ENCODE measurements at regions not wholly inside any gene's neighbourhood (a gene's known extent, or its start where the extent isn't known, plus 50 kb on each side); places are given as distances from the start of the nearest gene placed in this dataset.

- Histone ChIP-seq H3K4me1 (ENCODE audit: insufficient read depth, low read length) (no peaks in the 10 kb centered on the region), H3K9me3 (ENCODE audit: low read depth, low read length) (no peaks in the 10 kb centered on the region), H3K27me3 (ENCODE audit: insufficient read depth, low read length) (peaks cover 34% of the 10 kb centered on the region), H2AFZ (ENCODE audit: low read length) (no peak overlapping the region), H3K4me2 (ENCODE audit: insufficient read depth, low read length) (no peak overlapping the region), H3K4me3 (ENCODE audit: insufficient read depth, low read length) (no peak overlapping the region), H4K20me1 (ENCODE audit: insufficient read depth, low read length) (no peaks in the 10 kb centered on the region), H3K79me2 (ENCODE audit: insufficient read depth, low read length) (no peaks in the 10 kb centered on the region), H3K36me3 (ENCODE audit: insufficient read depth, low read length) (no peaks in the 10 kb centered on the region), H3K27ac (ENCODE audit: low read depth, low read length) (no peak overlapping the region)
- peak; percentile 79 for DNase-seq (ENCODE audit: insufficient read length, low spot score, missing footprints)
- TF ChIP-seq, protein P1, sequence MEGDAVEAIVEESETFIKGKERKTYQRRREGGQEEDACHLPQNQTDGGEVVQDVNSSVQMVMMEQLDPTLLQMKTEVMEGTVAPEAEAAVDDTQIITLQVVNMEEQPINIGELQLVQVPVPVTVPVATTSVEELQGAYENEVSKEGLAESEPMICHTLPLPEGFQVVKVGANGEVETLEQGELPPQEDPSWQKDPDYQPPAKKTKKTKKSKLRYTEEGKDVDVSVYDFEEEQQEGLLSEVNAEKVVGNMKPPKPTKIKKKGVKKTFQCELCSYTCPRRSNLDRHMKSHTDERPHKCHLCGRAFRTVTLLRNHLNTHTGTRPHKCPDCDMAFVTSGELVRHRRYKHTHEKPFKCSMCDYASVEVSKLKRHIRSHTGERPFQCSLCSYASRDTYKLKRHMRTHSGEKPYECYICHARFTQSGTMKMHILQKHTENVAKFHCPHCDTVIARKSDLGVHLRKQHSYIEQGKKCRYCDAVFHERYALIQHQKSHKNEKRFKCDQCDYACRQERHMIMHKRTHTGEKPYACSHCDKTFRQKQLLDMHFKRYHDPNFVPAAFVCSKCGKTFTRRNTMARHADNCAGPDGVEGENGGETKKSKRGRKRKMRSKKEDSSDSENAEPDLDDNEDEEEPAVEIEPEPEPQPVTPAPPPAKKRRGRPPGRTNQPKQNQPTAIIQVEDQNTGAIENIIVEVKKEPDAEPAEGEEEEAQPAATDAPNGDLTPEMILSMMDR (IDR thresholded peaks at IDR 0.05; ENCODE audit: extremely low read depth, low read depth, low read length), result no peak
Observed at GRCh38 chr4:1460967-1461868, 55.0 kb upstream of the NKX1-1 start.

DNA sequence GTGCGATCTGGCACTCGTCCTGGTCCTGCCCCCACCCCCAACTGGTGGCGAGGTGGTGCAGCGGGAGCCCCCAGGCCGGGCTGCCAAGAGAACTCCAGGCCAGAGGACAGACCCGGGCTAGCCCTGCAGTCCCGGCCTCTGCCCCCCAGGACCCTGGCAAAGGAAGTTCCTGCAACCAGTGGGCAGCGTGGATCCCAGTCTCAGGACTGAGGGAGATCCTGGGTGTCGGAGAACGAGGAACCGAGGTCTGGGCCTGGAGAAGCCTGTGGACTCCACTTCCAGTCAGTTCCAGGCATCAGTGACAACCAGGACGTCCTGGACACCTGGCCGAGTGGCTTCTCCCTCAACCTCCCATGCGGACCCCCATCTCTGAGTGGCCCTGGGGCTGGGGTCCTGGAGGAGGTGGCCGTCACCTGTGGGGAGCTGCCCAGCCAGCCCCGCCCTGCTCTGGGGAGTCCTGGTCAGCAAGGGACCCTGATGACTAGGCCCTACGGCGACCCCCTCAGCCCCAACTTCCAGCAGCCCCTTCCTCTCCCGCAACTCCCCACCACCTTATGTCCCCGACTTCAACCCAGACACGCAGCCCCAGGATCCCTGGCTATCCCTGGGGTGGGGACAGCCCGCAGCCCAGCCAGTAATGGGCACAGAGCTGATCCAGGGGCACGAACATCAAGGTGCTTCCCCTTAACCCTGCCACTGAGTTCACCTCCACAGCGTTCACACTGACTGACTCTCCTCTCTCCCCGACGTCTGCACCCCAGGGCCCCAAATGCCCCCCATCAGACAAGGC is 53.7 kb upstream of the NKX1-1 start:
- Histone ChIP-seq H3K79me2 (ENCODE audit: insufficient read depth, low read length) (no peaks in the 10 kb centered on the region), H3K4me1 (ENCODE audit: insufficient read depth, low read length) (no peaks in the 10 kb centered on the region), H3K9me3 (ENCODE audit: low read depth, low read length) (no peaks in the 10 kb centered on the region), H3K27ac (ENCODE audit: low read depth, low read length) (no peak overlapping the region), H3K36me3 (ENCODE audit: insufficient read depth, low read length) (no peaks in the 10 kb centered on the region), H2AFZ (ENCODE audit: low read length) (no peak overlapping the region), H4K20me1 (ENCODE audit: insufficient read depth, low read length) (no peaks in the 10 kb centered on the region), H3K4me2 (ENCODE audit: insufficient read depth, low read length) (no peak overlapping the region), H3K27me3 (ENCODE audit: insufficient read depth, low read length) (peaks cover 34% of the 10 kb centered on the region), H3K4me3 (ENCODE audit: insufficient read depth, low read length) (no peak overlapping the region)
- peak; percentile 73 for DNase-seq (ENCODE audit: insufficient read length, low spot score, missing footprints)
- TF ChIP-seq, protein P1 (IDR thresholded peaks at IDR 0.05; ENCODE audit: extremely low read depth, low read depth, low read length), result no peak

DNA sequence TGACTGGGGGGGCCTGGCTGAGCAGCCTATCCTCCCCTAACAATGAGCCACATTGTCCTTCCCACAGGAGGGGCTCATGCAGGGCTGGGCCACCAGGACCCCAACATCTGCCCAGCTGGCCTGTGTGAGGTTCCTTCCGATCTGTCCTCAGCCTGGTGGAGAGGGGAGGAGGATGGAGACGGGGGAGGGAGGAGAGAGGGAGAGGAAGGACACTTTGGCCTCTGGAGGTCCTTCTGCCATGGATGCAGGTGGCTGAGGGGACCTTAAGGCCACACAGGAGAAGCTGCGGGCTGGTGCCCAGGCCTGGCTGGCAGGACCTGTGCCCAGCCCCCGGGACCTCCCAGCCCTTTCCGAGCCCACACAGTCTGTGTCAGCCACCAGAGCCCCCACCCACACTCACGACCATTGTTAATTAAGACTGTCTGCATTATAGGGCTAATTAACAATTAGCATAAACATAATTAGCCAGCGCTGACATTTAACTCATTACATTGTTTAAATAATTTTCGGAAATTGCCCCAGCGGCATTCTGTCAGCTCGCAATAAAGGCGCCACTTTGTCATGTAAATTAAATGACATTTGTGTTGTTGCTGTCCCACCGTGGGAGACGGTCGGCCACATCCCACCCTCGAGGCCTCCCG is 53.0 kb upstream of the NKX1-1 start:
- DNase-seq (ENCODE audit: insufficient read length, low spot score, missing footprints), result peak; percentile 78
- TF ChIP-seq, protein P1 (IDR thresholded peaks at IDR 0.05; ENCODE audit: extremely low read depth, low read depth, low read length), result no peak
- Histone ChIP-seq H2AFZ (ENCODE audit: low read length) (no peak overlapping the region), H4K20me1 (ENCODE audit: insufficient read depth, low read length) (no peaks in the 10 kb centered on the region), H3K27me3 (ENCODE audit: insufficient read depth, low read length) (peaks cover 34% of the 10 kb centered on the region), H3K36me3 (ENCODE audit: insufficient read depth, low read length) (no peaks in the 10 kb centered on the region), H3K4me2 (ENCODE audit: insufficient read depth, low read length) (no peak overlapping the region), H3K27ac (ENCODE audit: low read depth, low read length) (no peak overlapping the region), H3K79me2 (ENCODE audit: insufficient read depth, low read length) (no peaks in the 10 kb centered on the region), H3K9me3 (ENCODE audit: low read depth, low read length) (no peaks in the 10 kb centered on the region), H3K4me3 (ENCODE audit: insufficient read depth, low read length) (no peak overlapping the region), H3K4me1 (ENCODE audit: insufficient read depth, low read length) (no peaks in the 10 kb centered on the region)

Data from osteoblast (primary cell).